Activated CD8-positive, alpha-beta T cell treated with anti-CD3 and anti-CD28 coated beads, Interleukin-2, amount 10 ng/mL, durations not matched to agents 7 days and 5 days (primary cell): ENCODE measurements at regions not wholly inside any gene's neighbourhood (a gene's known extent, or its start where the extent isn't known, plus 50 kb on each side); places are given as distances from the start of the nearest gene placed in this dataset.

Source experiments
- ATAC-seq: fragments of 150-1000 bp; cut with Tn5 transposase; one replicate; pipeline ENCODE4 v1.10.0; 2021; ENCODE audit warnings: moderate library complexity
- CTCF ChIA-PET: fragments of 350-600 bp; sonication (Branson Sonifier 250); formaldehyde crosslinking; loops from one replicate; lab custom pipeline; 2021; ENCODE audit warnings: antibody characterized with exemption; lab: Charles Lee
- POLR2A ChIA-PET: fragments of 350-600 bp; sonication (Branson Sonifier 250); formaldehyde crosslinking; loops from one replicate; lab custom pipeline; 2021; ENCODE audit warnings: antibody characterized with exemption; lab: Charles Lee
- DNase-seq: peaks from one replicate; pipeline ENCODE4 v3.0.0-alpha.2; 2020
- H3K27ac Mint-ChIP-seq: one replicate; pipeline ENCODE4 v1.8.0; 2021; ENCODE audit warnings: mild to moderate bottlenecking, mixed read lengths
- H3K27me3 Mint-ChIP-seq: one replicate; pipeline ENCODE4 v1.8.0; 2021; ENCODE audit warnings: low read depth, mixed read lengths
- H3K36me3 Mint-ChIP-seq: one replicate; pipeline ENCODE4 v1.8.0; 2021; ENCODE audit warnings: low read depth, mixed read lengths
- H3K4me1 Mint-ChIP-seq: one replicate; pipeline ENCODE4 v1.8.0; 2021; ENCODE audit warnings: low read depth, mixed read lengths
- H3K4me3 Mint-ChIP-seq: one replicate; pipeline ENCODE4 v1.8.0; 2021; ENCODE audit warnings: mild to moderate bottlenecking, mixed read lengths
- H3K9me3 Mint-ChIP-seq: one replicate; pipeline ENCODE4 v1.8.0; 2022; ENCODE audit warnings: mixed read lengths; ENCODE audit not compliant: insufficient read depth

DNA sequence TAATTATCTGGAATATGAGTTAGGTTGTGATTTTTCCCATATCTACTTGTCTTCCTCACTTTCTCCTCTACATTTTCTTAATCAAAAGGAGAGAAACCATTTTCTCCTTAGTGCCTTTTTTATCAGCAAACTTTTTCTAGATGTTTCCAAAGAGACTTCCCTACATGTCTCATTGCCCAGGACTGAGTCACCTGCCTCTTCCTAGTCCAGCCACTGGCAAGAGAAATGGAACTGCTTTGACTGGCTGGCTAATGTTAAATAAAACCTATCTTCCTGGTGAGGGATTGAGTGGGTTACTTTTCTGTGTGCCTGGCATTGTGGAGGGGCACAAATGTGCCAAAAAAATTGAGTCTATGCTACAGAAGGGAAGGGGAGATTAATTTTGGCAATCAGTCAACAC, 52.1 kb upstream of the CD5L start:
- POLR2A ChIA-PET: no interaction called here
- ATAC-seq (no peak), DNase-seq (no peak)
- H3K4me3 Mint-ChIP-seq: no peak overlapping the region
- CTCF ChIA-PET: no interaction called here
- H3K27me3 Mint-ChIP-seq: peaks cover 5% of the 10 kb centered on the region
- no peaks in the 10 kb centered on the region for H3K4me1 Mint-ChIP-seq
- no peak overlapping the region for H3K27ac Mint-ChIP-seq
- H3K9me3 Mint-ChIP-seq: peaks cover 3% of the 10 kb centered on the region
- H3K36me3 Mint-ChIP-seq: no peaks in the 10 kb centered on the region

DNA sequence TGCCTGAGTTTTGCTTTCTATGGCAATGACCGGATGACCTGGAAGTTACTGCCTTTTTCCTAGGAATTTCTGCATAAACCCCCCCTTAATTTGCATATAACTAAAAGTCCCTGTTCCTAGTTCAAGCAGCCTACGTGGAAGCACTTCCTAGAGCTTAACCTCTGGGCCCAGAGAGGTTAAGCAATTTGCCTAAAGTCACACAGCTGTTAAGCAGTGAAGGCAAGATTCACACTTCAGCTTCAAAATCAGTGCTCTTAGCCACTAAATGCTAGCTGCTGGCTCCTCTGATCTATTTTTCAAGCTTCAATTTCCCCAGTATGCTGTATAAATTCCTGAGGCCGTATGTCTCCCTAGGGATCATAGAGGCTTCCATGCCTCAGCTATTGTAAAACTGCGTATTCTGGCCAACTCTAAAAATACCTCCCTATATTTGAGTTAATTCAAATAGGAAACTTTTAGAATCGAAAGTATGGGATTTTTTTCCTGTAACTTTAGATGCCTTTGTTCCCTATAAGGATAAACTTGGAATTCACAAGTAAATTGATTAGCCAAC, 53.1 kb upstream of the CD5L start:
- ChIA-PET CTCF (no interaction called here), POLR2A (no interaction called here)
- Mint-ChIP-seq H3K27me3 (peaks cover 2% of the 10 kb centered on the region), H3K27ac (no peak overlapping the region), H3K9me3 (peaks cover 3% of the 10 kb centered on the region), H3K4me1 (no peaks in the 10 kb centered on the region), H3K4me3 (no peak overlapping the region), H3K36me3 (no peaks in the 10 kb centered on the region)
- DNase-seq (no peak), ATAC-seq (no peak)

DNA sequence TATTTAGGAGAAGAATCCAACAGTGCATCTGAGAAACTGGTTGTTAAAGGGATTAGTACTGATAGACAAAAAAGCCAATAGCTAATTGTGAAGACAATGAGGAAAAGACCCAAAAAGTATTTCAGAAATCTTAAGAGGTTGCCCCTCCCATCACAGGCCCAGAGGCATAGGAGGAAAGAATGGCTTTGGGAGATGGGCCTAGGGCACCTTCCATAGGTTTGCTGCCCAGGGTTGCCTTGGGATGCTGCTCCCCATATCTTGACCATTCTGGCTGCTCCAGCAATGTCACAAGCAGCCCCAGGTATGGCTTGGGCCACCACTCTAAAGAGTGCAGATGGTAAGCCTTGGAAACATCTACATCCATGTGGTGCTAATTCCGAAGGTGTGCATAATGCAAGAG, 68.7 kb upstream of the CD5L start:
- Mint-ChIP-seq H3K9me3 (no peaks in the 10 kb centered on the region), H3K36me3 (no peaks in the 10 kb centered on the region), H3K4me3 (no peak overlapping the region), H3K27ac (no peak overlapping the region), H3K4me1 (no peaks in the 10 kb centered on the region), H3K27me3 (peaks cover 1% of the 10 kb centered on the region)
- DNase-seq (no peak), ATAC-seq (no peak)
- CTCF ChIA-PET: no interaction called here
- POLR2A ChIA-PET: no interaction called here

DNA sequence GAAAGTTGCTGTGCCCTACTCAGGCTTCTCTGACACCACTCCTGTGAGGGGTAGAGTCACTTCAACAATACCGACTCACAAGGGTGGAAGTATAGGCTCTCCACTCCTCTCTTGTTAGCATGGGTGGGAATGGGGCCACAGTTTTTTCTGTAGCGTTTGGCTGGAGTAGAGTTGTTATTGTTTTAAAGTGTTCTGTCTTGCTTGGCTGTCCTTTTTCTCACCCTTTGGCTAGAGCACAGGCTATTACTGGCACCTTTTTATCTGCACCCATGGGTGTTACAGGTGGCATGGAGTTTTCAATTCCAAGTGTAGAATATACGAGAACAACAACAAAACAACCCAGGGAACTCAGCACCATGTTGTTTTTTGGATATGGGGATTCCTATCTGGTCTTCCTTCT, 74.3 kb upstream of the CD5L start:
- no peaks in the 10 kb centered on the region for H3K9me3 Mint-ChIP-seq
- no peaks in the 10 kb centered on the region for H3K4me1 Mint-ChIP-seq
- CTCF ChIA-PET: no interaction called here
- no peaks in the 10 kb centered on the region for H3K36me3 Mint-ChIP-seq
- H3K4me3 Mint-ChIP-seq: no peak overlapping the region
- H3K27ac Mint-ChIP-seq: no peak overlapping the region
- ATAC-seq (no peak), DNase-seq (no peak)
- H3K27me3 Mint-ChIP-seq: peaks cover 8% of the 10 kb centered on the region
- POLR2A ChIA-PET: no interaction called here

DNA sequence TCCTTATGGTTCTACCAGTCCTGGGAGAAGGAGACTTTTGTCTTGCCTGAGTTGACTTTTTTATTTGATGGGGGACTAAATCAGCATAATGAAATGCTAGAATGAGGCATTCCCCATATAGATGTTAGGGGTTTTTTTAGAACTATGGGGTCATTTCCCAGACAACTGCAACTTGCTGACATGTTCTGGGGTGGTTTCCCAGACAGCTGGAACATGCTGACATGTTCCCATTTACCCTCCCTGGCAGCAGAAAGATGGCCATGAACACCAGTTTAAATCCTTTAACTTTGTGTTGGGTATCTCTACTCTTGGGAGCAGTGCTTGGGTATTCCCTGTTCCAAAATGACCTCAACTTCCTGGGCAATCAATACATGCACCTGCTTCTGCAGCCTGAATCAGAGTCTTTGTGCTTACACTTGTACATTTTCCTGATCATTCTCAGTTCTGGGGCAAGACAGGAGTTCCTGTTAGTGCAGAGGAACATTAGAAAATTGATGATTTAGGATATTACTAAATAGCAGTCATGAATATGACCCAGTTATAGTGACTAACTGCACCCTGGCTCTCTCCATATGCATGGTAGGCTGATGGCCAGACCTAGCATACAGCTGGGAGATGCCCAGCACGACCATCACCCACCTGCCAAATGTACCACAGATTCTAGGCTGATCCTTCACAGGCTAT, 75.4 kb upstream of the CD5L start:
- H3K9me3 Mint-ChIP-seq: no peaks in the 10 kb centered on the region
- peaks cover 8% of the 10 kb centered on the region for H3K27me3 Mint-ChIP-seq
- ChIA-PET POLR2A (no interaction called here), CTCF (no interaction called here)
- DNase-seq: no peak
- no peak overlapping the region for H3K4me3 Mint-ChIP-seq
- no peaks in the 10 kb centered on the region for H3K4me1 Mint-ChIP-seq
- ATAC-seq: no peak
- no peaks in the 10 kb centered on the region for H3K36me3 Mint-ChIP-seq
- H3K27ac Mint-ChIP-seq: no peak overlapping the region

DNA sequence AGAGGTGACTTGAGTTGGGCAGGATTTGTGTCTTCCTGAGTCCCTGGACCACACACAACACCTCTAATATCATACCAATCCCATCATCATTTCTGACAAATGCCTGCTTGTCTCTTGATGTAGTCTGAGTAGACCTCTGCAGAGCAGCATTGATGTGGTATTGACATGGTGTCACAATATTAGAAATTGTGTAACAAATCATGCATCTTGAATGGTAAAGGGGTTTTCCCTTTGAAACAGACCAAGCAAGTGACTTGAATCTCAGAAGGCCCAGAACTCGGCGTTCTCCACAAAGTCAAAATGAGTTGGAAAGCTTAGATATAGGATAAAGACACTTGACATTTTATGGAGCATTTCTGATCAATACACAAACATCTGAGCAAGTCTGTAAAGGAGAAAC, 72.7 kb upstream of the KIRREL1 start:
- H3K27me3 Mint-ChIP-seq: peaks cover 5% of the 10 kb centered on the region
- no peak for DNase-seq
- no peaks in the 10 kb centered on the region for H3K4me1 Mint-ChIP-seq
- no peaks in the 10 kb centered on the region for H3K9me3 Mint-ChIP-seq
- ChIA-PET CTCF (no interaction called here), POLR2A (no interaction called here)
- no peak for ATAC-seq
- no peaks in the 10 kb centered on the region for H3K36me3 Mint-ChIP-seq
- H3K27ac Mint-ChIP-seq: no peak overlapping the region
- no peak overlapping the region for H3K4me3 Mint-ChIP-seq

DNA sequence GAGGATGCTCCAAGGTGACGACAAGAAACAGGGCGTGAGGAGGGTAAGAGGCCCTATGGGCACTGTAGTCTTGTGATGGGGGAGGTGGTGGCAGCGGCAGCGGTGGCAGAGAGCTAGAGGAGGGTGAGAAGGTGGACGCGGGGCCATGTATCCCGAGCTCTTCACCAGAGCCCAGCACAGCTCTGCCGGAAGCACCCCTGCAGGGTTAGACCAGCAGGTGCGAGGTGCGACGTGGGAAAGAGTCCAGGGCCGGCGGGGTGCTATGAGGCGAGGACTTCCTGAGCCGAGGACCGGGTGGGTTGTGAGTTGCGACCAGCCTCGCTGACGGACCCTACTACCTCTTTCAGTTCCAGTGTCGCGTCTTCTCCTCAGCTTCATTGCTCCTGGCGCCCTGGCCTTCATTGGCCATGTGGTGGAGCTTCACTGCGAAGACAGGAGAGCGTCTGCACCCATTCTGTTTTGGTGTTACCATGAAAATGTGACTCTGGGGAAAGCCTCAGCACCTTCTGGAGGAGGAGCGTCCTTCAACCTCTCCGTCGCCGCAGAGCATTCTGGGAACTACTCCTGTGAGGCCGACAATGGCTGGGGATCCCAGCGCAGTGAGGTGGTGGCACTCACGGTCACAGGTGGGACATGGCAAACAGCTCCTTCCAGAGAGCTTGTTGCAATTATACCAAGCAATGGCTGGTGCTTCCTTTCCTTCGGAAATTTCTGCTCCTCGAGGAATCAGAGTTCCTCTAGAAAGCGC, 67.9 kb upstream of the KIRREL1 start:
- Mint-ChIP-seq H3K27me3 (no peaks in the 10 kb centered on the region), H3K4me1 (no peaks in the 10 kb centered on the region), H3K9me3 (no peaks in the 10 kb centered on the region), H3K27ac (no peak overlapping the region), H3K4me3 (no peak overlapping the region), H3K36me3 (no peaks in the 10 kb centered on the region)
- ATAC-seq (no peak), DNase-seq (no peak)
- ChIA-PET CTCF (no interaction called here), POLR2A (no interaction called here)

DNA sequence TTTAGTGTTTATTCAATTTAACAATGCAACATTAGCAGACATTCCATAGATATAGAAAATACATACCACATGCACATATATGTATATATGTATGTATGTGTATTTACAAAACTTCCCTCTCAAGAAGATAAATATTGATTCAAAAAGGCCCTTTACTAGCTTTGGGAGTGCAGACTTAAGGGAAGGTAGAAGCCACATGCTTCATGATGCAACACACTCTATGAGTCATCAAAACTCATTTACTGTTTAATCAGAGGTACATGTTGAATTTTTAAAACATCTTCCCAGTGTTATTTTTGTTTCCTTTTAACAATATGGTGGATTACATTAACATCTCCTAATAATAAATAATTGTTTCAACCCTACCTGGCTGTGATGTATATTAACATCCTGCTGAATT, 61.4 kb upstream of the KIRREL1 start:
- Mint-ChIP-seq H3K4me3 (no peak overlapping the region), H3K27me3 (peaks cover 4% of the 10 kb centered on the region), H3K27ac (no peak overlapping the region), H3K4me1 (no peaks in the 10 kb centered on the region), H3K9me3 (no peaks in the 10 kb centered on the region), H3K36me3 (no peaks in the 10 kb centered on the region)
- DNase-seq (no peak), ATAC-seq (no peak)
- CTCF ChIA-PET: no interaction called here
- POLR2A ChIA-PET: no interaction called here

DNA sequence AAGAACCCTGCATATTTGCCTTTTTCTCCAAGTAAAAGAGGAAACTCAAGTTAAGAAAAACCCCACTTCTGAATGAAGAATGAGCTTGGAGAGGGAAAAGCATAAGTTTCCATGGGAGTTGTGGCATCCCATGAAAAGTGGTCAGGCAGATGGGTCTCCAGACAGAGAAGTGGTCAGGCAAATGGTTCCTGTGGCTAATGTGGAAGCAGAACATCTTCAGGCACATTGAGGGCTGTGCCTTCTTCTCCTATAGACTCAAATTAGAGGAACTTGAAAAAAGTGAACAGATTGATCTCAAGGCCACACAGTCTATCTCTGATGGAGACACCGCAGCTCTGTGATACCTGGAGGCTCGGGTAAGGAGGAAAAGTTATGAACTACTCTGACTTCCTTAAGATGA, 55.7 kb upstream of the KIRREL1 start:
- CTCF ChIA-PET: no interaction called here
- ATAC-seq: no peak
- no peak for DNase-seq

DNA sequence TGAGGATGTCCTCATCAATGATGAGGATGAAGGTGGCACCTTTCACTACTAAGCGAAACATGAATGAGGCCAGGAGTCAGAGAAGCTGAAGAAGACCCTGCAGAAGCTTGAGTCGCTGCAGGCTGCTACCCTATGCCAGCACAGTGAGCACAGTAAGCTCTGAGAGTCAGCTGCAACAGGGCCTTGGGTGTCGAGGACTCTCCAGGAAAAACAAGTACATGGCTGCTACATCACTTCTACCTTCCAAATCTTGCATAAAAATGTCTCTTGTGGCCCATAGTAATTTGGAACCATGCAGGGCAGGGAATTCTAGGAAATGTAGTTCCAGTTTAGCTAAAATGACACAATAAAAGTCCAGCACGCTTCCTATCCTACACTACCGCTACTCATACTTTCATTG, 51.5 kb upstream of the KIRREL1 start:
- Mint-ChIP-seq H3K27me3 (peaks cover 9% of the 10 kb centered on the region), H3K9me3 (no peaks in the 10 kb centered on the region), H3K36me3 (no peaks in the 10 kb centered on the region), H3K27ac (no peak overlapping the region), H3K4me3 (no peak overlapping the region), H3K4me1 (peaks cover 3% of the 10 kb centered on the region)
- ATAC-seq: no peak
- POLR2A ChIA-PET: no interaction called here
- CTCF ChIA-PET: interaction anchor here (1.1 kb wide), 1 partner anchor 22 kb away, joined by 3 read pairs; no protein-coding TSS in a partner anchor
- no peak for DNase-seq

More for the DNA sequence above, 55.7 kb upstream of the KIRREL1 start:
- H3K4me1 Mint-ChIP-seq: no peaks in the 10 kb centered on the region
- no peaks in the 10 kb centered on the region for H3K9me3 Mint-ChIP-seq
- peaks cover 12% of the 10 kb centered on the region for H3K27me3 Mint-ChIP-seq
- H3K27ac Mint-ChIP-seq: no peak overlapping the region
- H3K4me3 Mint-ChIP-seq: no peak overlapping the region
- no peaks in the 10 kb centered on the region for H3K36me3 Mint-ChIP-seq
- POLR2A ChIA-PET: no interaction called here
